H1 (cell line): ENCODE measurements at regions not wholly inside any gene's neighbourhood (a gene's known extent, or its start where the extent isn't known, plus 50 kb on each side); places are given as distances from the start of the nearest gene placed in this dataset.

Source experiments
- CTCF ChIA-PET: fragments of 300-600 bp; sonication (Branson Sonifier 250); formaldehyde crosslinking; loops from one replicate; lab custom pipeline; 2021; ENCODE audit not compliant: partially characterized antibody; lab: Charles Lee
- POLR2A ChIA-PET: fragments of 300-600 bp; sonication (Branson Sonifier 250); formaldehyde crosslinking; loops from one replicate; lab custom pipeline; 2021; ENCODE audit warnings: inconsistent platforms; ENCODE audit not compliant: partially characterized antibody; lab: Charles Lee
- DNase-seq, 2 experiments: peaks; one replicate each; pipeline versions ENCODE4 v3.0.0 to v3.0.0-alpha.2; 2010 to 2022; ENCODE audit warnings: low spot score in 2 of 2, low read depth in 1 of 2, mixed read lengths in 1 of 2
- FAIRE-seq: peaks from 2 replicates; lab custom pipeline; 2011; peaks lifted over from hg19 to GRCh38; lab: Jason Lieb, UNC
- H2AFZ ChIP-seq: 2 replicates; pipeline ENCODE4 v1.8.1; 2012; ENCODE audit warnings: low read length, inconsistent platforms
- H2AK5ac ChIP-seq: 2 replicates; pipeline ENCODE4 v1.6.1; 2013; ENCODE audit warnings: low read depth, low read length
- H2BK120ac ChIP-seq: replicated peaks from 2 replicates; pipeline ENCODE3; 2013; ENCODE audit warnings: low read depth, low read length, inconsistent platforms
- H2BK12ac ChIP-seq: 2 replicates; pipeline ENCODE4 v1.6.1; 2013; ENCODE audit warnings: low read depth, low read length
- H2BK15ac ChIP-seq: 2 replicates; pipeline ENCODE4 v1.6.1; 2013; ENCODE audit warnings: low read length
- H2BK20ac ChIP-seq: 2 replicates; pipeline ENCODE4 v1.6.1; 2013; ENCODE audit warnings: low read length
- H2BK5ac ChIP-seq: 2 replicates; pipeline ENCODE4 v1.6.1; 2013; ENCODE audit warnings: low read depth, low read length
- H3K14ac ChIP-seq: 2 replicates; pipeline ENCODE4 v1.6.1; 2013; ENCODE audit warnings: inconsistent platforms; ENCODE audit not compliant: insufficient read length
- H3K18ac ChIP-seq: 2 replicates; pipeline ENCODE4 v1.6.1; 2013; ENCODE audit warnings: low read length; ENCODE audit errors: extremely low read depth
- H3K23ac ChIP-seq: 2 replicates; pipeline ENCODE4 v1.6.1; 2013; ENCODE audit warnings: inconsistent platforms; ENCODE audit not compliant: insufficient read length
- H3K23me2 ChIP-seq: 2 replicates; pipeline ENCODE4 v1.6.1; 2013; ENCODE audit warnings: low read depth, low read length
- H3K27ac ChIP-seq: 2 replicates; pipeline ENCODE4 v1.6.1; 2011; ENCODE audit warnings: low read depth, low read length, inconsistent platforms
- H3K27me3 ChIP-seq, 4 experiments: replicated peaks in 1 of 4; 1 replicate in 1 of 4; 2 replicates in 3 of 4; pipeline versions ENCODE4 v1.6.1 to v1.8.1; 2011 to 2013; ENCODE audit warnings: low read length in 3 of 4, mild to moderate bottlenecking in 3 of 4, inconsistent platforms in 2 of 4, mixed read lengths in 2 of 4, moderate library complexity in 1 of 4; ENCODE audit not compliant: control insufficient read depth in 3 of 4, insufficient read depth in 3 of 4; ENCODE audit errors: extremely low read depth in 1 of 4
- H3K36me3 ChIP-seq, 4 experiments: 2 replicates each; pipeline versions ENCODE4 v1.6.1 to v1.8.1; 2011 to 2013; ENCODE audit warnings: mild to moderate bottlenecking in 4 of 4, low read length in 3 of 4, moderate library complexity in 2 of 4, control low read depth in 1 of 4, inconsistent platforms in 1 of 4; ENCODE audit not compliant: insufficient read depth in 4 of 4, control insufficient read depth in 2 of 4
- H3K4ac ChIP-seq: replicated peaks from 2 replicates; pipeline ENCODE3; 2013; ENCODE audit warnings: low read length, low read depth, mixed read lengths, inconsistent platforms; ENCODE audit not compliant: insufficient read length
- H3K4me1 ChIP-seq, 4 experiments: replicated peaks in 1 of 4; 1 replicate in 1 of 4; 2 replicates in 3 of 4; pipeline versions ENCODE4 v1.6.1 to v1.8.1; 2011 to 2013; ENCODE audit warnings: low read length in 3 of 4, inconsistent platforms in 2 of 4, mixed read lengths in 1 of 4; ENCODE audit not compliant: insufficient read depth in 4 of 4, control insufficient read depth in 3 of 4
- H3K4me2 ChIP-seq, 2 experiments: 2 replicates each; pipeline versions ENCODE4 v1.6.1 to v1.8.1; 2011 to 2013; ENCODE audit warnings: low read depth in 2 of 2, low read length in 2 of 2, control low read depth in 1 of 2, inconsistent platforms in 1 of 2, mild to moderate bottlenecking in 1 of 2; ENCODE audit not compliant: insufficient read depth in 1 of 2
- H3K4me3 ChIP-seq, 4 experiments: fragments of 200-600, 300-600 bp in 1 of 4; sonication (generic), shearing (Covaris generic), sonication (Bioruptor Twin) in 1 of 4; 2 replicates each; pipeline versions ENCODE4 v1.5.1 to v1.8.1; 2011 to 2016; ENCODE audit warnings: low read length in 4 of 4, low read depth in 3 of 4, control low read depth in 2 of 4, inconsistent platforms in 2 of 4, mild to moderate bottlenecking in 2 of 4, mixed read lengths in 1 of 4, moderate library complexity in 1 of 4; ENCODE audit not compliant: insufficient read depth in 2 of 4; ENCODE audit errors: extremely low read depth in 1 of 4
- H3K56ac ChIP-seq: replicated peaks from 2 replicates; pipeline ENCODE3; 2013; ENCODE audit warnings: low read depth, mild to moderate bottlenecking, mixed read lengths, low read length, inconsistent platforms; ENCODE audit not compliant: insufficient read length
- H3K79me1 ChIP-seq: 2 replicates; pipeline ENCODE4 v1.6.1; 2013; ENCODE audit warnings: low read depth, low read length, control low read depth
- H3K79me2 ChIP-seq, 2 experiments: 2 replicates each; pipeline versions ENCODE4 v1.6.1 to v1.8.1; 2012 to 2013; ENCODE audit warnings: low read length in 2 of 2, mild to moderate bottlenecking in 2 of 2, inconsistent platforms in 1 of 2; ENCODE audit not compliant: insufficient read depth in 2 of 2, control insufficient read depth in 1 of 2
- H3K9ac ChIP-seq, 4 experiments: replicated peaks in 1 of 4; 1 replicate in 1 of 4; 2 replicates in 3 of 4; pipeline versions ENCODE4 v1.6.1 to v1.8.1; 2011 to 2013; ENCODE audit warnings: low read depth in 3 of 4, low read length in 3 of 4, control low read depth in 2 of 4, mild to moderate bottlenecking in 2 of 4, moderate library complexity in 2 of 4, inconsistent platforms in 1 of 4; ENCODE audit errors: extremely low read depth in 1 of 4
- H3K9me3 ChIP-seq, 2 experiments: 2 replicates each; pipeline versions ENCODE4 v1.6.1 to v1.8.1; 2012 to 2013; ENCODE audit warnings: mild to moderate bottlenecking in 2 of 2, moderate library complexity in 2 of 2, control low read depth in 1 of 2, inconsistent platforms in 1 of 2, low read depth in 1 of 2, low read length in 1 of 2, mixed read lengths in 1 of 2; ENCODE audit not compliant: insufficient read depth in 2 of 2
- H4K20me1 ChIP-seq, 2 experiments: replicated peaks in 1 of 2; 2 replicates each; pipeline versions ENCODE3 to v1.8.1; 2011 to 2013; ENCODE audit warnings: inconsistent platforms in 2 of 2, low read length in 2 of 2, mild to moderate bottlenecking in 1 of 2; ENCODE audit not compliant: insufficient read depth in 2 of 2, control insufficient read depth in 1 of 2
- H4K5ac ChIP-seq: 2 replicates; pipeline ENCODE4 v1.6.1; 2013; ENCODE audit warnings: low read length, low read depth, mixed read lengths, inconsistent platforms; ENCODE audit not compliant: insufficient read length
- H4K8ac ChIP-seq: 2 replicates; pipeline ENCODE4 v1.8.0; 2013; ENCODE audit warnings: mild to moderate bottlenecking, moderate library complexity, low read length, inconsistent platforms; ENCODE audit not compliant: insufficient read depth; ENCODE audit errors: extremely low read depth
- H4K91ac ChIP-seq: replicated peaks from 2 replicates; pipeline ENCODE3; 2013; ENCODE audit warnings: low read length, mixed read lengths, inconsistent platforms; ENCODE audit not compliant: insufficient read length
- CHD1 ChIP-seq: IDR thresholded peaks from 2 replicates; pipeline ENCODE4 v1.6.1; 2012; ENCODE audit warnings: low read depth, low read length, improper control_type of control experiment
- EGR1 ChIP-seq: IDR thresholded peaks from 2 replicates; pipeline ENCODE4 v1.6.1; 2011; ENCODE audit warnings: low read depth, low read length, borderline replicate concordance
- GABPA ChIP-seq: IDR thresholded peaks from 2 replicates; pipeline ENCODE4 v1.6.1; 2011; ENCODE audit warnings: mild to moderate bottlenecking, low read length, moderate library complexity, borderline replicate concordance; ENCODE audit not compliant: insufficient read depth
- SIX5 ChIP-seq: IDR thresholded peaks from 2 replicates; pipeline ENCODE4 v1.6.1; 2011; ENCODE audit warnings: mild to moderate bottlenecking, low read depth, low read length
- WGBS, 2 experiments: shearing (Covaris generic) in 1 of 2; methylation state at CpG; one replicate each; pipeline versions ENCODE4 v1.1.6 to v1.1.7; 2013 to 2015; ENCODE audit warnings: low lambda C conversion rate in 2 of 2, mixed read lengths in 2 of 2, inconsistent platforms in 1 of 2, low coverage in 1 of 2, missing lambda C conversion rate in 1 of 2; ENCODE audit not compliant: insufficient replicate concordance in 2 of 2, insufficient coverage in 1 of 2, insufficient read length in 1 of 2; ENCODE audit errors: extremely low coverage in 1 of 2, missing lambda C conversion rate in 1 of 2; 5-methylcytosine and 5-hydroxymethylcytosine counted together

- H3K9me3 ChIP-seq, result no peaks in the 10 kb centered on the region
- POLR2A ChIA-PET, result no interaction called here
- 91% methylated on average over 8 of the region's 8 CpGs; no CpG with 5 or more reads in 1 of the 2 experiments for WGBS, 2 experiments
These were observed 468.4 kb downstream of the TTLL7 start for GRCh38 chr1:83530506-83530905.

More at GRCh38 chr1:83530506-83530905, 468.4 kb downstream of the TTLL7 start:
- Histone ChIP-seq H2BK15ac (no peak overlapping the region), H4K20me1 (no peaks in the 10 kb centered on the region), H3K4me3 (no peak overlapping the region), H2AK5ac (no peak overlapping the region), H2BK20ac (no peak overlapping the region), H2AFZ (no peak overlapping the region), H4K5ac (no peak overlapping the region), H3K4me1 (no peaks in the 10 kb centered on the region), H4K91ac (no peak overlapping the region), H3K9ac (no peak overlapping the region), H3K79me2 (no peaks in the 10 kb centered on the region), H2BK5ac (no peak overlapping the region), H3K23ac (no peak overlapping the region), H3K4me2 (no peak overlapping the region), H3K27me3 (no peaks in the 10 kb centered on the region), H3K23me2 (no peaks in the 10 kb centered on the region; the same call in 1 of the 2 replicates), H3K56ac (no peak overlapping the region), H4K8ac (no peak overlapping the region), H2BK120ac (no peak overlapping the region), H3K18ac (no peak overlapping the region), H3K36me3 (no peaks in the 10 kb centered on the region), H3K79me1 (no peaks in the 10 kb centered on the region), H3K14ac (no peak overlapping the region), H3K4ac (no peak overlapping the region), H3K27ac (no peak overlapping the region), H2BK12ac (no peak overlapping the region)
- no peak for DNase-seq
- CTCF ChIA-PET, result no interaction called here
- no peak for FAIRE-seq
- TF ChIP-seq EGR1, result no peak
- TF ChIP-seq GABPA, result no peak
- TF ChIP-seq SIX5, result no peak
- no peak for TF ChIP-seq CHD1
